IMR-90 (cell line): ENCODE measurements at regions not wholly inside any gene's neighbourhood (a gene's known extent, or its start where the extent isn't known, plus 50 kb on each side); places are given as distances from the start of the nearest gene placed in this dataset.

Experiments
- ATAC-seq: fragments of 200-7000 bp; cut with Tn5 transposase; 2 replicates; pipeline ENCODE4 v1.9.1; 2020; ENCODE audit warnings: low read depth, mild to moderate bottlenecking, moderate library complexity
- BruUV-seq: library from RNA; stranded (reverse); fragments of 400-500 nt; replicated peaks from 2 replicates; lab custom pipeline; 2021; lab: Mats Ljungman, UMichigan
- CTCF ChIA-PET: fragments of 300-600 bp; formaldehyde crosslinking; extraction: SDS; loops from one replicate; lab custom pipeline; 2021; ENCODE audit warnings: antibody characterized with exemption; lab: Yijun Ruan, JAX
- POLR2A ChIA-PET: fragments of 300-600 bp; sonication (Branson Sonifier 250); formaldehyde crosslinking; loops from one replicate; lab custom pipeline; 2022; ENCODE audit warnings: antibody characterized with exemption; ENCODE audit not compliant: unreplicated experiment; lab: Charles Lee
- DNase-seq: peaks from one replicate; pipeline ENCODE4 v3.0.0; 2013
- H2AFZ ChIP-seq: replicated peaks from 2 replicates; pipeline ENCODE3; 2013; ENCODE audit warnings: low read length, mild to moderate bottlenecking; ENCODE audit not compliant: poor library complexity
- H2AK5ac ChIP-seq: 2 replicates; pipeline ENCODE4 v1.6.1; 2013; ENCODE audit warnings: low read depth, low read length, inconsistent platforms
- H2AK9ac ChIP-seq: replicated peaks from 2 replicates; pipeline ENCODE3; 2013; ENCODE audit warnings: mild to moderate bottlenecking, low read depth, low read length, moderate library complexity; ENCODE audit not compliant: poor library complexity
- H2BK120ac ChIP-seq: 2 replicates; pipeline ENCODE4 v1.6.1; 2013; ENCODE audit warnings: low read depth, low read length, inconsistent platforms
- H2BK15ac ChIP-seq: 3 replicates; pipeline ENCODE4 v1.6.1; 2013; ENCODE audit warnings: low read depth, low read length, inconsistent platforms
- H2BK20ac ChIP-seq: 2 replicates; pipeline ENCODE4 v1.6.1; 2013; ENCODE audit warnings: low read depth, mild to moderate bottlenecking, inconsistent platforms, low read length, moderate library complexity
- H2BK5ac ChIP-seq: 2 replicates; pipeline ENCODE4 v1.6.1; 2013; ENCODE audit warnings: mild to moderate bottlenecking, low read depth, low read length, inconsistent platforms; ENCODE audit not compliant: poor library complexity, severe bottlenecking
- H3K14ac ChIP-seq: replicated peaks from 2 replicates; pipeline ENCODE4 v1.6.1; 2013; ENCODE audit warnings: low read depth, low read length, inconsistent platforms
- H3K18ac ChIP-seq: 2 replicates; pipeline ENCODE4 v1.6.1; 2013; ENCODE audit warnings: low read depth, low read length, control low read depth
- H3K23ac ChIP-seq: 2 replicates; pipeline ENCODE4 v1.6.1; 2013; ENCODE audit warnings: low read depth, low read length, inconsistent platforms
- H3K27ac ChIP-seq: 2 replicates; pipeline ENCODE4 v1.5.1; 2013; ENCODE audit warnings: mild to moderate bottlenecking, control low read depth, low read length; ENCODE audit not compliant: insufficient read depth
- H3K27me3 ChIP-seq: 2 replicates; pipeline ENCODE4 v1.6.1; 2013; ENCODE audit warnings: low read length; ENCODE audit not compliant: control insufficient read depth, insufficient read depth
- H3K36me3 ChIP-seq: 2 replicates; pipeline ENCODE4 v1.6.1; 2013; ENCODE audit warnings: low read length, mixed read lengths; ENCODE audit not compliant: control insufficient read depth, insufficient read depth
- H3K4ac ChIP-seq: 2 replicates; pipeline ENCODE4 v1.6.1; 2013; ENCODE audit warnings: low read depth, low read length, inconsistent platforms
- H3K4me1 ChIP-seq: 2 replicates; pipeline ENCODE4 v1.6.1; 2013; ENCODE audit warnings: low read length, mixed read lengths; ENCODE audit not compliant: control insufficient read depth, insufficient read depth
- H3K4me2 ChIP-seq: 2 replicates; pipeline ENCODE4 v1.6.1; 2013; ENCODE audit warnings: low read depth, mild to moderate bottlenecking, control low read depth, low read length, moderate library complexity
- H3K4me3 ChIP-seq: 2 replicates; pipeline ENCODE4 v1.5.1; 2013; ENCODE audit warnings: low read depth, mild to moderate bottlenecking, control low read depth, low read length, moderate library complexity; ENCODE audit not compliant: insufficient read depth
- H3K56ac ChIP-seq: 2 replicates; pipeline ENCODE4 v1.6.1; 2013; ENCODE audit warnings: low read length, inconsistent platforms; ENCODE audit not compliant: insufficient read depth; ENCODE audit errors: extremely low read depth
- H3K79me1 ChIP-seq, 2 experiments: 2 replicates each; pipeline ENCODE4 v1.6.1; 2013; ENCODE audit warnings: low read length in 2 of 2, inconsistent platforms in 1 of 2, low read depth in 1 of 2
- H3K9ac ChIP-seq: 2 replicates; pipeline ENCODE4 v1.6.1; 2013; ENCODE audit warnings: low read depth, low read length, control low read depth
- H3K9me1 ChIP-seq: 2 replicates; pipeline ENCODE4 v1.6.1; 2013; ENCODE audit warnings: low read length, inconsistent platforms; ENCODE audit not compliant: insufficient read depth
- H3K9me3 ChIP-seq: 2 replicates; pipeline ENCODE4 v1.6.1; 2013; ENCODE audit warnings: low read length; ENCODE audit not compliant: control insufficient read depth, insufficient read depth
- H4K20me1 ChIP-seq: 2 replicates; pipeline ENCODE4 v1.6.1; 2013; ENCODE audit warnings: low read length, inconsistent platforms; ENCODE audit not compliant: insufficient read depth
- H4K5ac ChIP-seq: 2 replicates; pipeline ENCODE4 v1.6.1; 2013; ENCODE audit warnings: mild to moderate bottlenecking, low read depth, low read length, control low read depth
- H4K8ac ChIP-seq, 2 experiments: 2 replicates each; pipeline ENCODE4 v1.6.1; 2013; ENCODE audit warnings: low read depth in 2 of 2, low read length in 2 of 2, control low read depth in 1 of 2, inconsistent platforms in 1 of 2
- H4K91ac ChIP-seq: 2 replicates; pipeline ENCODE4 v1.6.1; 2013; ENCODE audit warnings: low read depth, low read length, inconsistent platforms; ENCODE audit not compliant: insufficient read depth
- CEBPB ChIP-seq: IDR thresholded peaks from 2 replicates; pipeline ENCODE4 v1.6.1; 2012; ENCODE audit warnings: low read depth, low read length, improper control_type of control experiment
- CHD1 ChIP-seq: IDR thresholded peaks from 2 replicates; pipeline ENCODE4 v1.6.1; 2012; ENCODE audit warnings: low read depth, low read length, improper control_type of control experiment
- MAFK ChIP-seq: IDR thresholded peaks from 2 replicates; pipeline ENCODE4 v1.6.1; 2012; ENCODE audit warnings: low read depth, low read length, improper control_type of control experiment
- MAZ ChIP-seq: IDR thresholded peaks from 2 replicates; pipeline ENCODE4 v1.6.1; 2012; ENCODE audit warnings: low read depth, mild to moderate bottlenecking, low read length, improper control_type of control experiment, moderate library complexity, borderline replicate concordance
- NFE2L2 ChIP-seq: fragments of 150-350 bp; IDR thresholded peaks from 2 replicates; pipeline ENCODE4 v1.6.1; 2016; ENCODE audit warnings: low read depth, mild to moderate bottlenecking, low read length
- POLR2A ChIP-seq: IDR thresholded peaks from 2 replicates; pipeline ENCODE4 v1.6.1; 2012; ENCODE audit warnings: mild to moderate bottlenecking, low read depth, low read length
- RAD21 ChIP-seq: IDR thresholded peaks from 2 replicates; pipeline ENCODE4 v1.6.1; 2012; ENCODE audit warnings: low read length, improper control_type of control experiment
- RFX5 ChIP-seq: IDR thresholded peaks from 2 replicates; pipeline ENCODE4 v1.8.0; 2012; ENCODE audit warnings: low read depth, mild to moderate bottlenecking, low read length, moderate library complexity
- SMC3 ChIP-seq: fragments of 150-350 bp; IDR thresholded peaks from 2 replicates; pipeline ENCODE4 v1.6.1; 2016; ENCODE audit warnings: low read depth, mild to moderate bottlenecking, antibody characterized with exemption, low read length, moderate library complexity
- WGBS, 2 experiments: methylation state at CpG; one replicate each; pipeline versions ENCODE4 v1.1.5 to v1.1.7; 2013; ENCODE audit warnings: missing lambda C conversion rate in 2 of 2; ENCODE audit not compliant: insufficient read length in 1 of 2; ENCODE audit errors: extremely low coverage in 2 of 2; 5-methylcytosine and 5-hydroxymethylcytosine counted together
- dilution Hi-C: fragments of 300-500 bp; cut with HindIII; formaldehyde crosslinking; loops from one replicate; pipeline ENCODE4 v1.14.3; 2018; ENCODE audit warnings: low sequenced_read_pairs; ENCODE audit not compliant: unreplicated experiment
- in situ Hi-C: fragments of 300-500 bp; cut with MboI; formaldehyde crosslinking; loops from 3 replicates; pipeline ENCODE4 v1.14.3; 2019; ENCODE audit warnings: low sequenced_read_pairs, inconsistent platforms, mixed read lengths
- intact Hi-C: fragments of 100-400 bp; cut with micrococcal nuclease; formaldehyde crosslinking; loops from 2 replicates; pipeline ENCODE4 v1.10.0; 2022
- TF ChIP-seq, protein P1 (sequence below): fragments of 150-350 bp; IDR thresholded peaks from 2 replicates; pipeline ENCODE4 v1.6.1; 2017; ENCODE audit warnings: mild to moderate bottlenecking, antibody characterized with exemption, low read length, low read depth
- TF ChIP-seq, protein P2 (sequence below): fragments of 150-350 bp; IDR thresholded peaks from 2 replicates; pipeline ENCODE4 v1.6.1; 2016; ENCODE audit warnings: low read depth, mild to moderate bottlenecking, low read length, moderate library complexity, borderline replicate concordance
- TF ChIP-seq, protein P3 (sequence below): conservative IDR thresholded peaks from 2 replicates; pipeline ENCODE4 v1.5.1; 2012; ENCODE audit warnings: mild to moderate bottlenecking, low read depth, low read length, improper control_type of control experiment

DNA sequence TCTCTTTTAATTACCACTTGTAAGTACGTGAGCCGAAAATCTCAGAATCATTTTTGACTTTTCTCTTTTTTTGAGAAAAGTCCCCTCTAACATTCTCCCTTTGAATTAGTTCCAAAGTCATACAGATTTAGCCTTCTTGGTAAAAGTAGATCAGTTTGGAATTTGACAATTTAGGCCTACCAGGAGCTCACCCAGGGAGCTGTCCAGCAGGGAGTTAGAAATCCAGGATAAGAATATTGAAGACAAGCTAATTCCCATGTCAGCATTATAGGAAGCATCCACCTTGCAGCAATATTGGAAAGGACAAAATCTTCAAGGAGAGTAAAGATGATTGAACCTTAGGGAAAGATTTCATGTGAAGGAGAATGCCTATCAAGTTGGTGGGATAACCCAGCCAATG, 352.2 kb upstream of the CPEB2 start:
- H2BK15ac ChIP-seq: no peak overlapping the region
- intact Hi-C loops: no loop called here
- H3K4me3 ChIP-seq: no peak overlapping the region
- H2BK120ac ChIP-seq: no peak overlapping the region
- H3K9me1 ChIP-seq: no peaks in the 10 kb centered on the region
- no peaks in the 10 kb centered on the region for H3K36me3 ChIP-seq
- no peaks in the 10 kb centered on the region for H4K20me1 ChIP-seq
- no peak overlapping the region for H3K9ac ChIP-seq
- dilution Hi-C loops: no loop called here
- ATAC-seq: no peak
- in situ Hi-C loops: no loop called here
- CTCF ChIA-PET: no interaction called here
- H3K18ac ChIP-seq: no peak overlapping the region
- no peak overlapping the region for H3K14ac ChIP-seq
- no peak overlapping the region for H2BK20ac ChIP-seq
- no peak overlapping the region for H3K27ac ChIP-seq
- DNase-seq: peak; percentile 1
- no peaks in the 10 kb centered on the region for H3K4me1 ChIP-seq
- H2AK5ac ChIP-seq: no peak overlapping the region
- TF ChIP-seq, protein P1, sequence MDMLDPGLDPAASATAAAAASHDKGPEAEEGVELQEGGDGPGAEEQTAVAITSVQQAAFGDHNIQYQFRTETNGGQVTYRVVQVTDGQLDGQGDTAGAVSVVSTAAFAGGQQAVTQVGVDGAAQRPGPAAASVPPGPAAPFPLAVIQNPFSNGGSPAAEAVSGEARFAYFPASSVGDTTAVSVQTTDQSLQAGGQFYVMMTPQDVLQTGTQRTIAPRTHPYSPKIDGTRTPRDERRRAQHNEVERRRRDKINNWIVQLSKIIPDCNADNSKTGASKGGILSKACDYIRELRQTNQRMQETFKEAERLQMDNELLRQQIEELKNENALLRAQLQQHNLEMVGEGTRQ: no peak
- TF ChIP-seq, protein P2, sequence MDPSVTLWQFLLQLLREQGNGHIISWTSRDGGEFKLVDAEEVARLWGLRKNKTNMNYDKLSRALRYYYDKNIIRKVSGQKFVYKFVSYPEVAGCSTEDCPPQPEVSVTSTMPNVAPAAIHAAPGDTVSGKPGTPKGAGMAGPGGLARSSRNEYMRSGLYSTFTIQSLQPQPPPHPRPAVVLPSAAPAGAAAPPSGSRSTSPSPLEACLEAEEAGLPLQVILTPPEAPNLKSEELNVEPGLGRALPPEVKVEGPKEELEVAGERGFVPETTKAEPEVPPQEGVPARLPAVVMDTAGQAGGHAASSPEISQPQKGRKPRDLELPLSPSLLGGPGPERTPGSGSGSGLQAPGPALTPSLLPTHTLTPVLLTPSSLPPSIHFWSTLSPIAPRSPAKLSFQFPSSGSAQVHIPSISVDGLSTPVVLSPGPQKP: no peak
- no peak for TF ChIP-seq SMC3
- TF ChIP-seq NFE2L2: no peak
- TF ChIP-seq, protein P3, sequence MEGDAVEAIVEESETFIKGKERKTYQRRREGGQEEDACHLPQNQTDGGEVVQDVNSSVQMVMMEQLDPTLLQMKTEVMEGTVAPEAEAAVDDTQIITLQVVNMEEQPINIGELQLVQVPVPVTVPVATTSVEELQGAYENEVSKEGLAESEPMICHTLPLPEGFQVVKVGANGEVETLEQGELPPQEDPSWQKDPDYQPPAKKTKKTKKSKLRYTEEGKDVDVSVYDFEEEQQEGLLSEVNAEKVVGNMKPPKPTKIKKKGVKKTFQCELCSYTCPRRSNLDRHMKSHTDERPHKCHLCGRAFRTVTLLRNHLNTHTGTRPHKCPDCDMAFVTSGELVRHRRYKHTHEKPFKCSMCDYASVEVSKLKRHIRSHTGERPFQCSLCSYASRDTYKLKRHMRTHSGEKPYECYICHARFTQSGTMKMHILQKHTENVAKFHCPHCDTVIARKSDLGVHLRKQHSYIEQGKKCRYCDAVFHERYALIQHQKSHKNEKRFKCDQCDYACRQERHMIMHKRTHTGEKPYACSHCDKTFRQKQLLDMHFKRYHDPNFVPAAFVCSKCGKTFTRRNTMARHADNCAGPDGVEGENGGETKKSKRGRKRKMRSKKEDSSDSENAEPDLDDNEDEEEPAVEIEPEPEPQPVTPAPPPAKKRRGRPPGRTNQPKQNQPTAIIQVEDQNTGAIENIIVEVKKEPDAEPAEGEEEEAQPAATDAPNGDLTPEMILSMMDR: no peak
- no peak for TF ChIP-seq RAD21
- TF ChIP-seq POLR2A: no peak
- no peak for TF ChIP-seq MAZ
- TF ChIP-seq CHD1: no peak
- TF ChIP-seq MAFK: no peak
- no peak for TF ChIP-seq CEBPB
- no peak for TF ChIP-seq RFX5
- H3K23ac ChIP-seq: no peak overlapping the region
- H2BK5ac ChIP-seq: no peak overlapping the region
- H3K27me3 ChIP-seq: no peaks in the 10 kb centered on the region
- H4K91ac ChIP-seq: no peak overlapping the region
- no peaks in the 10 kb centered on the region for H3K79me1 ChIP-seq
- H3K9me3 ChIP-seq: no peaks in the 10 kb centered on the region
- H3K4me2 ChIP-seq: no peak overlapping the region
- H4K8ac ChIP-seq: no peak overlapping the region
- no peak overlapping the region for H3K4ac ChIP-seq
- POLR2A ChIA-PET: no interaction called here
- H3K56ac ChIP-seq: no peak overlapping the region
- no peak overlapping the region for H2AFZ ChIP-seq
- no CpG with 5 or more reads among the region's 2 CpGs for WGBS, 2 experiments
- no TSS peak for BruUV-seq
- no peak overlapping the region for H2AK9ac ChIP-seq
- no peak overlapping the region for H4K5ac ChIP-seq
